ENCODE measurements at regions not wholly inside any gene's neighbourhood (a gene's known extent, or its start where the extent isn't known, plus 50 kb on each side); places are given as distances from the start of the nearest gene placed in this dataset.

GRCh38 chrX:131356725-131357124 is 67.6 kb upstream of the IGSF1 start:
- Histone ChIP-seq H3K4me3 (ENCODE audit: low read depth, low read length) (no peak overlapping the region), H3K36me3 (ENCODE audit: control insufficient read depth, insufficient read depth, low read length) (no peaks in the 10 kb centered on the region), H3K27ac (ENCODE audit: low read depth, low read length) (no peak overlapping the region), H3K4me1 (ENCODE audit: control insufficient read depth, insufficient read depth, low read length) (no peaks in the 10 kb centered on the region), H3K27me3 (ENCODE audit: control insufficient read depth, insufficient read depth, low read length) (peaks cover 3% of the 10 kb centered on the region), H3K9me3 (ENCODE audit: control insufficient read depth, insufficient read depth, low read length) (no peaks in the 10 kb centered on the region)
- WGBS (ENCODE audit: insufficient coverage), result 33% methylated on average over 1 of the region's 1 CpG
- DNase-seq (ENCODE audit: low read depth in 4 of 6, low spot score in 6 of 6), result no peak

GRCh38 chrX:131359611-131360010 is 70.5 kb upstream of the IGSF1 start:
- Histone ChIP-seq H3K9me3 (ENCODE audit: control insufficient read depth, insufficient read depth, low read length) (no peaks in the 10 kb centered on the region), H3K4me3 (ENCODE audit: low read depth, low read length) (no peak overlapping the region), H3K36me3 (ENCODE audit: control insufficient read depth, insufficient read depth, low read length) (no peaks in the 10 kb centered on the region), H3K4me1 (ENCODE audit: control insufficient read depth, insufficient read depth, low read length) (no peaks in the 10 kb centered on the region), H3K27me3 (ENCODE audit: control insufficient read depth, insufficient read depth, low read length) (peaks cover 3% of the 10 kb centered on the region), H3K27ac (ENCODE audit: low read depth, low read length) (no peak overlapping the region)
- WGBS (ENCODE audit: insufficient coverage), result 17% methylated on average over 1 of the region's 2 CpGs
- DNase-seq (ENCODE audit: low read depth in 4 of 6, low spot score in 6 of 6), result peak in 2 of 6 donors; percentile 8 to 26

GRCh38 chrX:131365766-131366165 is 76.7 kb upstream of the IGSF1 start:
- 29% methylated on average over 3 of the region's 3 CpGs for WGBS (ENCODE audit: insufficient coverage)
- DNase-seq (ENCODE audit: low read depth in 4 of 6, low spot score in 6 of 6), result peak in 2 of 6 donors; percentile 4 to 54
- H3K27me3 ChIP-seq (ENCODE audit: control insufficient read depth, insufficient read depth, low read length), result peaks cover 16% of the 10 kb centered on the region

GRCh38 chrX:131366407-131366806 is 77.3 kb upstream of the IGSF1 start:
- DNase-seq (ENCODE audit: low read depth in 4 of 6, low spot score in 6 of 6), result peak in 2 of 6 donors; percentile 6 to 7
- Histone ChIP-seq H3K9me3 (ENCODE audit: control insufficient read depth, insufficient read depth, low read length) (no peaks in the 10 kb centered on the region), H3K27me3 (ENCODE audit: control insufficient read depth, insufficient read depth, low read length) (peaks cover 15% of the 10 kb centered on the region), H3K4me1 (ENCODE audit: control insufficient read depth, insufficient read depth, low read length) (no peaks in the 10 kb centered on the region), H3K27ac (ENCODE audit: low read depth, low read length) (no peak overlapping the region), H3K4me3 (ENCODE audit: low read depth, low read length) (no peak overlapping the region), H3K36me3 (ENCODE audit: control insufficient read depth, insufficient read depth, low read length) (no peaks in the 10 kb centered on the region)
- WGBS (ENCODE audit: insufficient coverage), result 19% methylated on average over 4 of the region's 6 CpGs

More at GRCh38 chrX:131365766-131366165, 76.7 kb upstream of the IGSF1 start:
- no peak overlapping the region for H3K27ac ChIP-seq (ENCODE audit: low read depth, low read length)
- no peaks in the 10 kb centered on the region for H3K4me1 ChIP-seq (ENCODE audit: control insufficient read depth, insufficient read depth, low read length)
- no peaks in the 10 kb centered on the region for H3K36me3 ChIP-seq (ENCODE audit: control insufficient read depth, insufficient read depth, low read length)
- no peaks in the 10 kb centered on the region for H3K9me3 ChIP-seq (ENCODE audit: control insufficient read depth, insufficient read depth, low read length)
- H3K4me3 ChIP-seq (ENCODE audit: low read depth, low read length), result no peak overlapping the region

- no peaks in the 10 kb centered on the region for H3K4me1 ChIP-seq (ENCODE audit: control insufficient read depth, insufficient read depth, low read length)
- no peaks in the 10 kb centered on the region for H3K36me3 ChIP-seq (ENCODE audit: control insufficient read depth, insufficient read depth, low read length)
- DNase-seq (ENCODE audit: low read depth in 4 of 6, low spot score in 6 of 6), result no peak
- 76% methylated on average over 2 of the region's 4 CpGs for WGBS (ENCODE audit: insufficient coverage)
- no peaks in the 10 kb centered on the region for H3K9me3 ChIP-seq (ENCODE audit: control insufficient read depth, insufficient read depth, low read length)
- no peak overlapping the region for H3K27ac ChIP-seq (ENCODE audit: low read depth, low read length)
- H3K4me3 ChIP-seq (ENCODE audit: low read depth, low read length), result no peak overlapping the region
- H3K27me3 ChIP-seq (ENCODE audit: control insufficient read depth, insufficient read depth, low read length), result no peaks in the 10 kb centered on the region
Measured at GRCh38 chrX:131388293-131388692, 99.2 kb upstream of the IGSF1 start.

- Histone ChIP-seq H3K4me3 (ENCODE audit: low read depth, low read length) (no peak overlapping the region), H3K27me3 (ENCODE audit: control insufficient read depth, insufficient read depth, low read length) (peaks cover 2% of the 10 kb centered on the region), H3K36me3 (ENCODE audit: control insufficient read depth, insufficient read depth, low read length) (no peaks in the 10 kb centered on the region), H3K27ac (ENCODE audit: low read depth, low read length) (no peak overlapping the region), H3K9me3 (ENCODE audit: control insufficient read depth, insufficient read depth, low read length) (no peaks in the 10 kb centered on the region), H3K4me1 (ENCODE audit: control insufficient read depth, insufficient read depth, low read length) (no peaks in the 10 kb centered on the region)
- whole genome bisulfite sequencing (ENCODE audit: insufficient coverage), result 88% methylated on average over 2 of the region's 3 CpGs
- DNase-seq (ENCODE audit: low read depth in 4 of 6, low spot score in 6 of 6), result no peak
Measured at GRCh38 chrX:131392666-131393065, 103.6 kb upstream of the IGSF1 start.

GRCh38 chrX:131393426-131393825 is 104.3 kb upstream of the IGSF1 start:
- H3K36me3 ChIP-seq (ENCODE audit: control insufficient read depth, insufficient read depth, low read length), result no peaks in the 10 kb centered on the region
- peaks cover 2% of the 10 kb centered on the region for H3K27me3 ChIP-seq (ENCODE audit: control insufficient read depth, insufficient read depth, low read length)
- H3K27ac ChIP-seq (ENCODE audit: low read depth, low read length), result no peak overlapping the region
- 89% methylated on average over 2 of the region's 5 CpGs for WGBS (ENCODE audit: insufficient coverage)
- DNase-seq (ENCODE audit: low read depth in 4 of 6, low spot score in 6 of 6), result no peak
- no peak overlapping the region for H3K4me3 ChIP-seq (ENCODE audit: low read depth, low read length)
- H3K4me1 ChIP-seq (ENCODE audit: control insufficient read depth, insufficient read depth, low read length), result no peaks in the 10 kb centered on the region
- H3K9me3 ChIP-seq (ENCODE audit: control insufficient read depth, insufficient read depth, low read length), result no peaks in the 10 kb centered on the region

GRCh38 chrX:131394384-131394783 is 105.3 kb upstream of the IGSF1 start:
- no peaks in the 10 kb centered on the region for H3K9me3 ChIP-seq (ENCODE audit: control insufficient read depth, insufficient read depth, low read length)
- peaks cover 2% of the 10 kb centered on the region for H3K27me3 ChIP-seq (ENCODE audit: control insufficient read depth, insufficient read depth, low read length)
- no peak for DNase-seq (ENCODE audit: low read depth in 4 of 6, low spot score in 6 of 6)
- H3K4me3 ChIP-seq (ENCODE audit: low read depth, low read length), result no peak overlapping the region
- no peaks in the 10 kb centered on the region for H3K36me3 ChIP-seq (ENCODE audit: control insufficient read depth, insufficient read depth, low read length)
- H3K27ac ChIP-seq (ENCODE audit: low read depth, low read length), result no peak overlapping the region
- 57% methylated on average over 2 of the region's 2 CpGs for WGBS (ENCODE audit: insufficient coverage)
- no peaks in the 10 kb centered on the region for H3K4me1 ChIP-seq (ENCODE audit: control insufficient read depth, insufficient read depth, low read length)

GRCh38 chrX:131397891-131398290 is 108.8 kb upstream of the IGSF1 start:
- Histone ChIP-seq H3K27me3 (ENCODE audit: control insufficient read depth, insufficient read depth, low read length) (peaks cover 2% of the 10 kb centered on the region), H3K4me3 (ENCODE audit: low read depth, low read length) (no peak overlapping the region), H3K9me3 (ENCODE audit: control insufficient read depth, insufficient read depth, low read length) (no peaks in the 10 kb centered on the region), H3K4me1 (ENCODE audit: control insufficient read depth, insufficient read depth, low read length) (no peaks in the 10 kb centered on the region), H3K27ac (ENCODE audit: low read depth, low read length) (no peak overlapping the region), H3K36me3 (ENCODE audit: control insufficient read depth, insufficient read depth, low read length) (no peaks in the 10 kb centered on the region)
- WGBS (ENCODE audit: insufficient coverage), result 100% methylated on average over 3 of the region's 5 CpGs
- DNase-seq (ENCODE audit: low read depth in 4 of 6, low spot score in 6 of 6), result no peak

GRCh38 chrX:131399678-131400428 is 110.7 kb upstream of the IGSF1 start:
- 88% methylated on average over 3 of the region's 7 CpGs for WGBS (ENCODE audit: insufficient coverage)
- no peak for DNase-seq (ENCODE audit: low read depth in 4 of 6, low spot score in 6 of 6)

More at GRCh38 chrX:131399678-131400428, 110.7 kb upstream of the IGSF1 start:
- Histone ChIP-seq H3K4me1 (ENCODE audit: control insufficient read depth, insufficient read depth, low read length) (no peaks in the 10 kb centered on the region), H3K9me3 (ENCODE audit: control insufficient read depth, insufficient read depth, low read length) (no peaks in the 10 kb centered on the region), H3K4me3 (ENCODE audit: low read depth, low read length) (no peak overlapping the region), H3K36me3 (ENCODE audit: control insufficient read depth, insufficient read depth, low read length) (no peaks in the 10 kb centered on the region), H3K27me3 (ENCODE audit: control insufficient read depth, insufficient read depth, low read length) (peaks cover 2% of the 10 kb centered on the region), H3K27ac (ENCODE audit: low read depth, low read length) (no peak overlapping the region)

Measured in spinal cord (tissue), 9 donors.